GM18505 (cell line): ENCODE measurements at regions not wholly inside any gene's neighbourhood (a gene's known extent, or its start where the extent isn't known, plus 50 kb on each side); places are given as distances from the start of the nearest gene placed in this dataset.

ENCODE experiments used
- ATAC-seq: cut with Tn5 transposase; IDR thresholded peaks from one replicate; pipeline ENCODE4 v1.9.1; 2021; ENCODE audit not compliant: unreplicated experiment
- POLR2A ChIP-seq: IDR thresholded peaks from 4 replicates; pipeline ENCODE4 v1.6.1; 2011; ENCODE audit warnings: borderline replicate concordance; ENCODE audit not compliant: insufficient read depth, insufficient read length; ENCODE audit errors: extremely low read depth

DNA sequence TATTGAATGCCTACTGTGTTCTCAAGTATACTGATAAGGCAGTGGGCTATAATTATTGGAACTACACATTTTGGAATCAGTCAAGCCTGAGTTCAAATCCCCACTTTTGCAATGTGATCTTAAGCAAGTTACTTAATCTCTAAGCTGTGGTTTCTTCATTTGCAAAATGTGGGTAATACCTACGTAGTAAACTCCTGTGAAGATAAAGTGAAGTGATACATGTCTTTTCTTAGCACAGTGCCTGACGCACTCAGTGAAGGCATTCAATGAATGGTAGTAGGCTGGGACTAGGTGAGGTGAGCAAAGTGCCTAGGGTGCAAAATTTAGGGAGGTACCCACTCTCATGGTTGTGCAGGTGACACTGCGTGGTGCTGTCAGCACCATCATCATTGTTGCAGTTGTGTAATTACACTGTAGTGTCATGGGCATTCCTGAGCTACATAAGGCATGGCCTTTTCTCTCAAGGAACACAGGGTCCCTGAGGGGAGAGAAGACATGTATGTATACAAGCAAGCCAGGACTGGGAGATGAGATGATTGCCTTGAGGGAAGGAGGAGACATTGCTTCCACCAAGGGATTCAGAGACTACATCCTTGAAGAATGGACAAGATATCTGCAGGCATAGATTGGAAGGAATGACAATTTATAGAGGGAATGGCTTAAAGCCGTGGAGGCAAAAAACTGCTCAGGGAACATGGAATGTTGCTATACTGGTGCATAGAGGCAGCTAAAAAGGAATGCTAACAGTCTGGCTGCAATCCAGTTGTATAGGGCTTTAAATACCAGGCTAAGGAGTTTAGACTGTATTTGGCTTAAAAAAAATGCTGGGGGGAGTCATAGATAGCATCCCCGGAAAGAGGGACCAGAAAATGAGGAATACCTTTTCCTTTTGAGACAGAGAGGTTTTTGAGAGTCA lies 129.2 kb upstream of the ARHGAP5 start:
- no peak for TF ChIP-seq POLR2A
- ATAC-seq: no peak

GRCh38 chr14:31949709-31950108 lies 127.4 kb upstream of the ARHGAP5 start:
- no peak for TF ChIP-seq POLR2A
- no peak for ATAC-seq

- ATAC-seq: no peak
- no peak for TF ChIP-seq POLR2A
Observed at GRCh38 chr14:31950331-31950730, 126.8 kb upstream of the ARHGAP5 start.

GRCh38 chr14:31950764-31951637 lies 126.1 kb upstream of the ARHGAP5 start:
- no peak for TF ChIP-seq POLR2A

GRCh38 chr14:31951638-31951964 lies 125.5 kb upstream of the ARHGAP5 start:
- no peak for ATAC-seq
- no peak for TF ChIP-seq POLR2A

More at GRCh38 chr14:31950764-31951637, 126.1 kb upstream of the ARHGAP5 start:
- ATAC-seq: no peak

DNA sequence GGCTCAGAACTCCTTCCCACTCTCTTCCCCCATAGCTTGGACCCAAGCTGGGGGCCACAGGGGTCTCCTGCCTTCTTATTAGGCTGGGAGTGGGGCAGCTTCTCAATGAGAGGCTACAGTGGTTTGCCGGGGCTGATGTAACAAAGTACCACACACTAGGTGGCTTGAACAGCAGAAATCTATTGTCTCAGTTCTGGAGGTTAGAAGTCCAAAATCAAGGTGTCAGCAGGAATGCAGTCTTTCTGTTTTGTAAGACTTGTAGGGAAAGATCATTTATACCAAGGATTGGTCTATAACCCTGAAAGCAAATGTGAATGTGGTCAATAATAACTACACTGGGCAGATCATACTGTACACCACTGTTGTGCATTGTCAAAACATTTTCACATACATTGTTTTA lies 124.5 kb upstream of the ARHGAP5 start:
- TF ChIP-seq POLR2A: no peak
- ATAC-seq: no peak

DNA sequence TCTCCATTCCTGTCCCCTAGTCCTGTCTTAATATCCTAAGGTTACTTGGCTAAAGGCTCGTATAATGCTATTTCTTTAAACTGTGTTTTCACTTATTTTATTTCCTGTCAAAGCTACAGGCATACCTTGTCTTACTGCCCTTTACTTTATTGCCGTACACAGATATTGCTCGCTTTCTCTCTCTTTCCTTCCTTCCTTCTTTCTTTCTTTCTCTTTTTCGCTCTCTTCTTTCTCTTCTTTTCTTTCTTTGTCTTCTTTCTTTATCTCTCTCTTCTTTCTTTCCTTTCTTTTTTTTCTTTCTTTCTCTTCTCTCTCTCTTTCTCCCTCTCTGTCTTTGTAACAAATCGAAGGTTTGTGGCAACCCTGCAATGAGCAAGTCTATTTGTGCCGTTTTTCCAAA lies 123.9 kb upstream of the ARHGAP5 start:
- ATAC-seq: no peak
- no peak for TF ChIP-seq POLR2A

GRCh38 chr14:31954991-31955390 lies 122.1 kb upstream of the ARHGAP5 start:
- TF ChIP-seq POLR2A: no peak
- ATAC-seq: no peak

DNA sequence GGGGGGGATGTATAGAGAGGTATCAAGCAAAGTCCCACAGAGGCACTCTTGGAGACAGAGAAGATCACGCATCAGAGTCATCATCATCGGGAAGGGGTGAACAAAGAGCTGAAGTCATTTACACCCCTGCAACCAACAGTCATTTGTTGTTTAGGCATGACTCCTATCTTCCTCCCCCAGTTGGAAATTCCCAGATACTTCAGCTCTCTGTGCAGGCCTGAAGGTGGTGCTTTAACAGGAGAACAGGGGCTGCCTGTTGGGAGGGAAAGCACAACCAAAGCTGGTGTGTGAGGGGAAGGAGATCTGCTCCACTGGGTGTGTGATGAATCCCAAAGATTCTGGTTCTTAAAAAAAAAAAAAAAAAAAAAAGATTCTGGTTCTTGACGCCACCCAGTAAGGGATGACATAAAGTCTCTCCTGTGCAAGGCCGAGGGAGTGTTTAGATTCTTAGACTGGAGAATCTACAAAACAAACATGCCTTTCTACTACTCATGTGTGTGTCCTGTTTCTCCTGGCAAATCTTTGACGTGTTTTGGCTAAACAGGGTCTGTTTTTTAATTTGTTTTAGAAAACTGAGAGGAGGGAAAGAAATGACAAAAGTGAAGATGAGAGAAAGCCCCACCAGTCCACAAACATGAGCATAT lies 121.0 kb upstream of the ARHGAP5 start:
- ATAC-seq: no peak
- no peak for TF ChIP-seq POLR2A

- TF ChIP-seq POLR2A: no peak
- ATAC-seq: no peak
Observed at GRCh38 chr14:31957565-31957964, 119.5 kb upstream of the ARHGAP5 start.

DNA sequence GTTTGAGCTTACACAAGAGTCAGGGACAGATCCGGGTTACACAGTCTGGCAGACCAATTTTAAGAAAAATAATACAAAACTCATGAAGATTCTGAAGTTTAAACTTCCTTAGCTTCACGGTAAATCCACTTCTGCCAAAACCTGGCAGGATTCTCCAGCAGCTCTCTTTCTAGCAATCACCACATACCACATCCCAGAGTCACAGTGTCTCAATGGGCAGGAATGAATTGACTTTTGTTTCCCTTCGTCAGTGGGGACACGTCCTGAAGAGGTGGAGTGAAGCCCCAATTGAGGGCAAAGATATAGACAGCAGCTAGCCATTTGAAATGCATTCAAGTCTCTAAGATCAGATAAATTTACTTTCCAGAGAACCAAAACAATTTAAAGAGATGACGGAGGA lies 117.1 kb upstream of the ARHGAP5 start:
- no peak for ATAC-seq
- TF ChIP-seq POLR2A: no peak

DNA sequence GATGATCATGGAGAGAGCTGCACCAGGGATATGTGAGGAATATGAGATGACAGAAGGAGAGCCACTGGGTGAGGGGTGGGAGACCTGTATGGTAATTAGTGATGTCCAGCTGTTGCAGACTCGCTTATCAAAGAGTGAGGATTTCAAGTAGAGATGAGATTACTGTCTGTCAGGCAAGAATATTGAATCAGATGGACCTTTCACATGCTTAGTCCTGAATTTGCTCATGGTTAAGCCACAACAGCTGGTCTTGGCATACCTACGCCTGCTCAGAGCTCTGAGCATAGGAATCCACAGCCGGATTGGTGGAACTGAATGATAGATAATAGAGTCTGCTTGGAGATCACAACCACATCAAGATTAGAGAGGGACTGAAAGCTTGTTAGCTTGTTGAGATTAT lies 115.2 kb upstream of the ARHGAP5 start:
- no peak for ATAC-seq
- TF ChIP-seq POLR2A: no peak

GRCh38 chr14:31962920-31963319 lies 114.2 kb upstream of the ARHGAP5 start:
- ATAC-seq: no peak
- no peak for TF ChIP-seq POLR2A
